DMS79 (cell line): ENCODE measurements at regions not wholly inside any gene's neighbourhood (a gene's known extent, or its start where the extent isn't known, plus 50 kb on each side); places are given as distances from the start of the nearest gene placed in this dataset.
"Not testable (repeated sequence)": the region's sequence is repeated elsewhere in the genome, so short reads cannot be mapped to it uniquely, and the experiment has no call there.

ENCODE experiments used
- DNase-seq: peaks from one replicate; lab custom pipeline; 2025; lab: John Stamatoyannopoulos, UW

GRCh38 chr1:177424744-177425143, 254.0 kb downstream of the BRINP2 start:
- DNase-seq = no peak

DNA sequence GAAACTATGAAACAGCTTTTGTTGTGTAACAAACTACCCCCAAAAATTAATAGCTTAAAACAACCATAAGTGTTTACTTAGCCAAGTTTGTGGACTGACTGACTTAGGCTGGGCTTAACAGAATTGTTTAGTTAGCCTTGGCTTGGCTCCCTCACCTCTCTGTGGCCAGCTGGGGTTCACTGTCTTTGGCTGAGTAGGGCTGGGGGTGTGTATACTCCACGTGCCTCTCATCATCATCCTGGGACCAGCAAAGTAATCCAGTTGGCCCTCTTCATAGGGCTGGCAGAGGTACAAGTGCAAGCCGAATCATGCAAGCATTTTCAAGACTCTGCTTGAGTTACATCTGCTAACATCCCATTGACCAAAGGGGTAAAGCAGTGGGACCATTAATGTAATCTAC, 252.3 kb downstream of the BRINP2 start:
- peak; percentile 86 for DNase-seq

GRCh38 chr1:177413982-177414596, 243.3 kb downstream of the BRINP2 start:
- no peak for DNase-seq

- DNase-seq = no peak
Measured at GRCh38 chr1:177411381-177411780, 240.6 kb downstream of the BRINP2 start.

GRCh38 chr1:177410179-177410766, 239.5 kb downstream of the BRINP2 start:
- no peak for DNase-seq

DNA sequence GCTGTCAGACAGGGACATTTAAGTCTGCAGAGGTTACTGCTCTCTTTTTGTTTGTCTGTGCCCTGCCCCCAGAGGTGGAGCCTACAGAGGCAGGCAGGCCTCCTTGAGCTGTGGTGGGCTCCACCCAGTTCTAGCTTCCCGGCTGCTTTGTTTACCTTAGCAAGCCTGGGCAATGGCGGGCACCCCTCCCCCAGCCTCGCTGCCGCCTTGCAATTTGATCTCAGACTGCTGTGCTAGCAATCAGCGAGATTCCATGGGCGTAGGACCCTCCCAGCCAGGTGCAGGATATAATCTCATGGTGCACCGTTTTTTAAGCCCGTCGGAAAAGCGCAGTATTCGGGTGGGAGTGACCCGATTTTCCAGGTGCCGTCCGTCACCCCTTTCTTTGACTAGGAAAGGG, 235.6 kb downstream of the BRINP2 start:
- DNase-seq = not testable (repeated sequence)

DNA sequence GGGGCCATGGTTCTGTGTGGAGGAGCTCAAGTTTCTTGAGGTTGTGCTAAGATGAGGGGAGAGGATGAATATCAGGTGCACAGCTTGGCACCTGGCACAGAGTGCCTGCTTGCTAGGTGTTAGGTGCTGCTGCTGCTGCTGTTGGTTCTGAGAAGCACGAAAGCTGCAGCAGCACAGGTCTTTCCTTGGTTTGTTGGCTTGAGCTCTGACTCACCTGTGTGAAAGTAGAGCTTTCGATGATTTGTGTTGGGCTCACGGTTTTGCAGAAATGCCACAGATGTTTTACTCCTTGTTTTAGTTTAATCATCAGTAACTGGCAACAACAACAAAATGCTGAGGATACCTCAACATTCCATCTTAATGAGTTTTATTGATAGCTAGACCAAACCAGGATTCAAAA, 221.6 kb downstream of the BRINP2 start:
- DNase-seq = no peak

GRCh38 chr1:177385760-177386698, 215.3 kb downstream of the BRINP2 start:
- no peak for DNase-seq

- no peak for DNase-seq
Measured at GRCh38 chr1:177384461-177384860, 213.7 kb downstream of the BRINP2 start.

- DNase-seq = no peak
Measured at GRCh38 chr1:177383715-177384114, 213.0 kb downstream of the BRINP2 start.

GRCh38 chr1:177377866-177378265, 207.1 kb downstream of the BRINP2 start:
- DNase-seq = no peak

GRCh38 chr1:177368255-177368654, 197.5 kb downstream of the BRINP2 start:
- no peak for DNase-seq

GRCh38 chr1:177366091-177366490, 195.3 kb downstream of the BRINP2 start:
- DNase-seq = no peak

- no peak for DNase-seq
Measured at GRCh38 chr1:177360791-177361190, 190.0 kb downstream of the BRINP2 start.

DNA sequence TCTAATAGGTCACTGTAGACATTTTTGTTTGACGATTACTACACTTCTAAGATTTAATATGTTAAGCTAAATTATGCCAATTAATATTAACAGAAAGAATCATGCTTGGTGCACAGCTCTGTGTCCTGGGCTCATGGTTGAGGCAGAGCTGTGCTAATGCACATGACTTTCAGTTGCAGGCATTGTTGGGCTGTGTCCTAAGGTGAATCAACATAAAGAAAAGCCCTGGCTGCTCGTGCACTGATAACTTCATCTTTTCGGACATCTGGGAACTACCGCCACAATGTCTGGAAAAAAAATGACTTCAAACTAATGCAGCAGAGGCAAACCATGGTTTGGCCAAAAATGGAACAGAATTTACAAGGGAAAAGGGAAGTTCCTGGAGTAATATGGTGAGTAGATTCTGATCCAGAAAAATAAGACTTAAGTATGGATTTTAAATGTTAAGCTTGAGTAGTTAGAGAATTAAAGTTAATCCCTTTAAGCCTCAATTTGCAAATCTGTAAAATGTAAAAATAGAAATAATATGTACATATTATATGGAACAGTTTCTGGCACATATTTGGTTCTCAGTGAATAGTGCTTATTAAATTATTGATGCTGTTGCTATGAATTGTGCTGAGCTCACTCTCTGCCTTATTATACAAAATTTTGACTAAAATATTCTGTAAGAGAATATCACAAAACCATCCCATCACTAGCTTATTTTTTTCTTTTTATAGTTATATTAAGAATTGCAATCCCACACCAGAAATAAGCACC, 186.1 kb downstream of the BRINP2 start:
- DNase-seq = no peak

DNA sequence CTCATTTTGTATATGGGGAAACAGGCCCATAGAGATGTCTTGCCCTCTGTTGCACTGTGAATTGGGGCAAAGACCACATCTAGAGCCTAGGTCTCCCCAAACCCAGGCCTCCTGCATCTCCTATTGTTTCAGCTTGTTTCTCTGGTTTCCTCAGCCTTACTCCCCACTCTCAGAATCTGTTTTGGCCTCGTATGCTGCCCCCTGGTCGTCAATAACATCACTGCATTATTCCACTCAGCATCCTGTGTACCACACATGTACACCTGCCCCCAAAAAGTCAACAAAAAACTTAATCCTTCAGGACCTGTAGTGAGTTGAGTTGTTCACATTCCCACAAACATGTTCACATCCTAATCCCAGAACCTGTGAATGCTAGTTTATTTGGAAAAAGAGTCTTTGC, 184.8 kb downstream of the BRINP2 start:
- no peak for DNase-seq

DNA sequence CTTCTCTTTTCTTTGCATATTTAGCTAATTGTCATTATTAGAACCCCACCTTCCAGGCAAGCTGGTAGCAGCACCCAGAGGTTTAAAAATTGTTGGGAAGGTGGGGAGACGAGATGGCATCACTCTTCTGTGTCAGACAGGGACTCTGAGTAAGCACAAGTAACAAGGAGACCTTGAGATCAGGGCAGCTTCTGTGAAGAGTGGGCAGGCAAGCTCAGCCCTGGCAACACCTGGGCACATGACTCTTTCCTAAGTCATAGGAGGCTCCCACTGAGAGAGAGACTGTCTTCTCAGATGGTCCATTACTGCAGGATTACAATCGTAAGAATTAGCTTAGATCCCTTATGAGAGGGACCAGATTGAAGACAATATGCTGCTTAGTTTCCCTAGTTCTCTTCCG, 183.5 kb downstream of the BRINP2 start:
- no peak for DNase-seq

GRCh38 chr1:177351361-177352108, 180.8 kb downstream of the BRINP2 start:
- DNase-seq = no peak

DNA sequence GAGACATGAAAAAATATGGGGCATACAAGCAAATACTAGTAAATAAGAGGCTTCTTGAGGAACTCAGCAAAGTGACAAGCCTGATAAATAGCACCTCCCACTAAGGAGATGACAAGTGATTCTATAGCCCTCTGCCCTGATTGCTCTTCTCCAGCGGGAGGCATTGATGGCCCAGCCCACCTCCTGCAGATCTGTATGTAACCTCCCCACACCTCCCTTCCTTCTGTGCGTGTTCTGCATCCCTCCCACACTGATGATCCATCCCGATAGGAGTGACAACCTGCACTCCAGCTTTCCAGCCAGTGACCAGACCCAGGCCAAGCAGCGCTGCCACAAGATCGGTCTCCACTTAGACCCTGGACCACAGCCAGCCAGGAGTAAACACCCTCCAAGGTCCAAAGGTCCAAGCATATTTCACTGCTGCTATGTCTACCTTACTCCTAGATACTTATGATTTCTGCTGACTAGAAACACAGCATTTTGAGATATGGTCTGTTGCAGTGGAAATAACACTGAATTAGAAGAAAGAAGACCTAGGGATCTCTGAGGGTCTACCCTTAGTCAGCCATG, 176.1 kb downstream of the BRINP2 start:
- DNase-seq = no peak

- DNase-seq = no peak
Measured at GRCh38 chr1:177343445-177343844, 172.7 kb downstream of the BRINP2 start.

DNA sequence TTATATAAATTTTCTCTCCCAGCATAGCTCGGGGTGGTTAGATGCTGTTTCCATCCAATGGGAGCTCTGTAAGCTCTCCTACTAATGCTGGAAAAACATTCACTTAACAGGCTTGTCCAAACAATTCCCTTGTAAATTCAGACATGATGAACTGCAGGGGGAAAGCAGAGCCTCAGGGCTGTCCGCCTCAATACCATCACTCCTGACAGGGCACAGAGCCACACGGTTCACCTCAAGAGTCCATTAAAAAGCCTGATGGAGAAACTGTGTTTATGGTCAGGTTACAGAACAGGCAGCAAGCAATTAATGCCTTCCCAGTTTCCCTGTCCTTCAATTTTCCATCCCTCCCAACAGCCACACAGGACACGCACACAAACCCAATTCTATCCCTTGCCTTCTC, 171.0 kb downstream of the BRINP2 start:
- DNase-seq = no peak
